Prostate gland (tissue), 2 donors: ENCODE measurements at regions not wholly inside any gene's neighbourhood (a gene's known extent, or its start where the extent isn't known, plus 50 kb on each side); places are given as distances from the start of the nearest gene placed in this dataset.
"Not testable (repeated sequence)": the region's sequence is repeated elsewhere in the genome, so short reads cannot be mapped to it uniquely, and the experiment has no call there.

Source experiments
- DNase-seq: peaks from one replicate; pipeline ENCODE4 v3.0.0-alpha.2; 2019; ENCODE audit warnings: low spot score
- H3K27ac ChIP-seq, 2 donors: fragments of 200-600 bp; sonication (generic); 2 replicates each; pipeline ENCODE4 v1.5.1; 2017 to 2019
- H3K27me3 ChIP-seq: fragments of 200-600 bp; sonication (generic); replicated peaks from 2 replicates; pipeline ENCODE4 v1.5.1; 2019; ENCODE audit not compliant: insufficient read depth
- H3K36me3 ChIP-seq, 2 donors: fragments of 200-600 bp; sonication (generic); 1 replicate in 1 of 2; 2 replicates in 1 of 2; pipeline versions ENCODE4 v1.5.1 to v1.8.1; 2017 to 2019
- H3K4me1 ChIP-seq: fragments of 200-600 bp; sonication (generic); replicated peaks from 2 replicates; pipeline ENCODE4 v1.5.1; 2019
- H3K4me3 ChIP-seq, 2 donors: fragments of 200-600 bp; sonication (generic); 2 replicates each; pipeline ENCODE4 v1.5.1; 2017 to 2019
- H3K9me3 ChIP-seq: fragments of 200-600 bp; sonication (generic); 2 replicates; pipeline ENCODE4 v1.5.1; 2017
- POLR2A ChIP-seq: fragments of 450-650 bp; IDR thresholded peaks from one replicate; pipeline ENCODE4 v1.6.1; 2016; ENCODE audit warnings: antibody characterized with exemption, mild to moderate bottlenecking
- POLR2AphosphoS5 ChIP-seq: sonication (generic); formaldehyde crosslinking; IDR thresholded peaks from one replicate; pipeline ENCODE4 v1.6.1; 2017; ENCODE audit warnings: antibody characterized with exemption
- WGBS: methylation state at CpG from one replicate; pipeline ENCODE4 v1.1.5; 2018; 5-methylcytosine and 5-hydroxymethylcytosine counted together
- intact Hi-C: fragments of 100-400 bp; cut with DNase I; formaldehyde crosslinking; loops from one replicate; pipeline ENCODE4 v1.14.2; 2022
- TF ChIP-seq, protein P1 (sequence below), 4 experiments: fragments of 200-600 bp in 2 of 4; fragments of 450-650 bp in 2 of 4; sonication (generic) in 2 of 4; IDR thresholded peaks; 1 replicate in 3 of 4; 2 replicates in 1 of 4; pipeline ENCODE4 v1.5.1; 2016 to 2019; ENCODE audit warnings: antibody characterized with exemption in 4 of 4, mild to moderate bottlenecking in 2 of 4, moderate library complexity in 2 of 4

GRCh38 chr7:85342781-85343180, 155.9 kb upstream of the SEMA3D start:
- intact Hi-C loops: no loop called here
- no peak overlapping the region for H3K27ac ChIP-seq
- no peak overlapping the region for H3K4me3 ChIP-seq
- no peak for DNase-seq
- H3K4me1 ChIP-seq: no peaks in the 10 kb centered on the region
- H3K9me3 ChIP-seq: no peaks in the 10 kb centered on the region
- H3K36me3 ChIP-seq: no peaks in the 10 kb centered on the region
- H3K27me3 ChIP-seq: no peaks in the 10 kb centered on the region
- TF ChIP-seq POLR2AphosphoS5 (no peak), POLR2A (no peak)
- TF ChIP-seq, protein P1, sequence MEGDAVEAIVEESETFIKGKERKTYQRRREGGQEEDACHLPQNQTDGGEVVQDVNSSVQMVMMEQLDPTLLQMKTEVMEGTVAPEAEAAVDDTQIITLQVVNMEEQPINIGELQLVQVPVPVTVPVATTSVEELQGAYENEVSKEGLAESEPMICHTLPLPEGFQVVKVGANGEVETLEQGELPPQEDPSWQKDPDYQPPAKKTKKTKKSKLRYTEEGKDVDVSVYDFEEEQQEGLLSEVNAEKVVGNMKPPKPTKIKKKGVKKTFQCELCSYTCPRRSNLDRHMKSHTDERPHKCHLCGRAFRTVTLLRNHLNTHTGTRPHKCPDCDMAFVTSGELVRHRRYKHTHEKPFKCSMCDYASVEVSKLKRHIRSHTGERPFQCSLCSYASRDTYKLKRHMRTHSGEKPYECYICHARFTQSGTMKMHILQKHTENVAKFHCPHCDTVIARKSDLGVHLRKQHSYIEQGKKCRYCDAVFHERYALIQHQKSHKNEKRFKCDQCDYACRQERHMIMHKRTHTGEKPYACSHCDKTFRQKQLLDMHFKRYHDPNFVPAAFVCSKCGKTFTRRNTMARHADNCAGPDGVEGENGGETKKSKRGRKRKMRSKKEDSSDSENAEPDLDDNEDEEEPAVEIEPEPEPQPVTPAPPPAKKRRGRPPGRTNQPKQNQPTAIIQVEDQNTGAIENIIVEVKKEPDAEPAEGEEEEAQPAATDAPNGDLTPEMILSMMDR (IDR thresholded peaks at IDR 0.05): no peak

GRCh38 chr7:85341973-85342372, 155.1 kb upstream of the SEMA3D start:
- Histone ChIP-seq H3K36me3 (no peaks in the 10 kb centered on the region), H3K4me3 (no peak overlapping the region), H3K27me3 (no peaks in the 10 kb centered on the region), H3K4me1 (no peaks in the 10 kb centered on the region), H3K9me3 (no peaks in the 10 kb centered on the region), H3K27ac (no peak overlapping the region)
- TF ChIP-seq POLR2AphosphoS5: no peak
- TF ChIP-seq, protein P1 (IDR thresholded peaks at IDR 0.05): no peak
- TF ChIP-seq POLR2A: no peak
- intact Hi-C loops: no loop called here
- DNase-seq: no peak
- WGBS: 49% methylated on average over 2 of the region's 2 CpGs

DNA sequence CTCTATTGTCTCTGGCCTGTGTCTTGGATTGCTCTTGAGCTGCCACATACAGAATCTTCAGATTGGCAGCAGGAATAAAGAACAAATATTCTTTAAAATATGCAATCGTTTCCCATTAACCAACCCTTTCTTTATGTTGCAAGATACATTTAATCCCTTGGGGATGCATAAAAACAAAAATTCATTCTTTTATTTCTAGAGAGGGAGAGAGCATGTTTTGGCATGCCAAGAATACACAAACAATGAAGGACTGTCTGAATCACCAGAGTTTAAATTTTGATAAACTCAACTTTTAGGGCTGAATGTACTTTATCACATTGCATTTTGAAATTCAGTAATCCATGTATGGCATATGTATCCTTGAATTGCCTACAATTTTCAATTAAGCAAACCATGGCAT, 154.3 kb upstream of the SEMA3D start:
- TF ChIP-seq POLR2AphosphoS5 (no peak), POLR2A (no peak)
- TF ChIP-seq, protein P1 (IDR thresholded peaks at IDR 0.05): no peak
- Histone ChIP-seq H3K36me3 (no peaks in the 10 kb centered on the region), H3K27ac (no peak overlapping the region), H3K4me1 (no peaks in the 10 kb centered on the region), H3K4me3 (no peak overlapping the region), H3K27me3 (no peaks in the 10 kb centered on the region), H3K9me3 (no peaks in the 10 kb centered on the region)
- DNase-seq: no peak
- 36% methylated on average over 1 of the region's 1 CpG for WGBS
- intact Hi-C loops: no loop called here

DNA sequence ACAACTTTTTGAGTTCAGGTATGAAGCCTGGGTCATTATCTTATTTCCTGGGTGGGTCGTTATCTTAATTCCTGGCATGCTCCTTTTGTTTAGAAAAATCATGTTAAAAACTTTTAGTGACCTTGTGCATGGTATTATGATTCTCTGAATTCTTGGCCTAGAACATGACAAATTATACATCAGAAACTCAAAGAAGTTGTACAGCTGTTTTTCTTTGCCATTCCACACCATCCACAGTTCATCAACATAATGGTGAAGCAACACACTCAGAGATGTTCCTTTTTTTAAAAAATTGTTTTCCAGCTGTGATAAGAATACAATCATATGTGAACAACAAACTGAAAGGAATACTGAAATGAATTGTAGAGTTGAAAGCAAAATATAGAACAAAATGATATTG, 149.2 kb upstream of the SEMA3D start:
- Histone ChIP-seq H3K36me3 (no peaks in the 10 kb centered on the region), H3K9me3 (no peaks in the 10 kb centered on the region), H3K4me3 (no peak overlapping the region), H3K27ac (no peak overlapping the region), H3K27me3 (no peaks in the 10 kb centered on the region), H3K4me1 (no peaks in the 10 kb centered on the region)
- DNase-seq: no peak
- intact Hi-C loops: no loop called here
- 86% methylated on average over 1 of the region's 1 CpG for WGBS
- no peak for TF ChIP-seq POLR2AphosphoS5
- no peak for TF ChIP-seq POLR2A
- TF ChIP-seq, protein P1 (IDR thresholded peaks at IDR 0.05): no peak

DNA sequence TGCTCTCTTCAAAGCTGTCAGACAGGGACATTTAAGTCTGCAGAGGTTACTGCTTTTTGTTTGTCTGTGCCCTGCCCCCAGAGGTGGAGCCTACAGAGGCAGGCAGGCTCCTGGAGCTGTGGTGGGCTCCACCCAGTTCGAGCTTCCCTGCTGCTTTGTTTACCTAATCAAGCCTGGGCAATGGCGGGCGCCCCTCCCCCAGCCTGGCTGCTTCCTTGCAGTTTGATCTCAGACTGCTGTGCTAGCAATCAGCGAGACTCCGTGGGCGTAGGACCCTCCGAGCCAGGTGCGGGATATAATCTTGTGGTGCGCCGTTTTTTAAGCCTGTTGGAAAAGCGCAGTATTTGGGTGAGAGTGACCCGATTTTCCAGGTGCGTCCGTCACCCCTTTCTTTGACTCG, 148.3 kb upstream of the SEMA3D start:
- H3K9me3 ChIP-seq, DNase-seq, H3K36me3 ChIP-seq, H3K4me3 ChIP-seq, H3K27ac ChIP-seq, intact Hi-C loops, H3K4me1 ChIP-seq, H3K27me3 ChIP-seq: not testable (repeated sequence)
- WGBS: 88% methylated on average over 14 of the region's 15 CpGs
